ENCODE measurements at regions not wholly inside any gene's neighbourhood (a gene's known extent, or its start where the extent isn't known, plus 50 kb on each side); places are given as distances from the start of the nearest gene placed in this dataset.

GRCh38 chr17:74146196-74146595 lies 57.3 kb upstream of the RPL38 start:
- TF ChIP-seq POLR2A (IDR thresholded peaks at IDR 0.05) = no peak
- TF ChIP-seq, protein P1, sequence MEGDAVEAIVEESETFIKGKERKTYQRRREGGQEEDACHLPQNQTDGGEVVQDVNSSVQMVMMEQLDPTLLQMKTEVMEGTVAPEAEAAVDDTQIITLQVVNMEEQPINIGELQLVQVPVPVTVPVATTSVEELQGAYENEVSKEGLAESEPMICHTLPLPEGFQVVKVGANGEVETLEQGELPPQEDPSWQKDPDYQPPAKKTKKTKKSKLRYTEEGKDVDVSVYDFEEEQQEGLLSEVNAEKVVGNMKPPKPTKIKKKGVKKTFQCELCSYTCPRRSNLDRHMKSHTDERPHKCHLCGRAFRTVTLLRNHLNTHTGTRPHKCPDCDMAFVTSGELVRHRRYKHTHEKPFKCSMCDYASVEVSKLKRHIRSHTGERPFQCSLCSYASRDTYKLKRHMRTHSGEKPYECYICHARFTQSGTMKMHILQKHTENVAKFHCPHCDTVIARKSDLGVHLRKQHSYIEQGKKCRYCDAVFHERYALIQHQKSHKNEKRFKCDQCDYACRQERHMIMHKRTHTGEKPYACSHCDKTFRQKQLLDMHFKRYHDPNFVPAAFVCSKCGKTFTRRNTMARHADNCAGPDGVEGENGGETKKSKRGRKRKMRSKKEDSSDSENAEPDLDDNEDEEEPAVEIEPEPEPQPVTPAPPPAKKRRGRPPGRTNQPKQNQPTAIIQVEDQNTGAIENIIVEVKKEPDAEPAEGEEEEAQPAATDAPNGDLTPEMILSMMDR (IDR thresholded peaks at IDR 0.05) = no peak

Data from tibial nerve (tissue), 3 donors.